ENCODE measurements at regions not wholly inside any gene's neighbourhood (a gene's known extent, or its start where the extent isn't known, plus 50 kb on each side); places are given as distances from the start of the nearest gene placed in this dataset.

- no peak for DNase-seq (ENCODE audit: low spot score)
Measured at GRCh38 chr10:53006663-53007526, 234.3 kb upstream of the MBL2 start.

GRCh38 chr10:53005612-53006345 is 233.2 kb upstream of the MBL2 start:
- DNase-seq (ENCODE audit: low spot score): no peak

GRCh38 chr10:53003094-53003493 is 230.5 kb upstream of the MBL2 start:
- DNase-seq (ENCODE audit: low spot score): no peak

GRCh38 chr10:52999681-53000080 is 227.1 kb upstream of the MBL2 start:
- DNase-seq (ENCODE audit: low spot score): no peak

GRCh38 chr10:52999258-52999657 is 226.7 kb upstream of the MBL2 start:
- DNase-seq (ENCODE audit: low spot score): no peak

- no peak for DNase-seq (ENCODE audit: low spot score)
Measured at GRCh38 chr10:52997007-52997406, 224.4 kb upstream of the MBL2 start.

- no peak for DNase-seq (ENCODE audit: low spot score)
Measured at GRCh38 chr10:52994370-52994769, 221.8 kb upstream of the MBL2 start.

GRCh38 chr10:52993109-52993508 is 220.5 kb upstream of the MBL2 start:
- DNase-seq (ENCODE audit: low spot score): no peak

- DNase-seq (ENCODE audit: low spot score): no peak
Measured at GRCh38 chr10:52992567-52992966, 220.0 kb upstream of the MBL2 start.

GRCh38 chr10:52988923-52989322 is 216.3 kb upstream of the MBL2 start:
- no peak for DNase-seq (ENCODE audit: low spot score)

GRCh38 chr10:52986125-52986524 is 213.5 kb upstream of the MBL2 start:
- DNase-seq (ENCODE audit: low spot score): no peak

- DNase-seq (ENCODE audit: low spot score): no peak
Measured at GRCh38 chr10:52984169-52984568, 211.6 kb upstream of the MBL2 start.

GRCh38 chr10:52979295-52979990 is 206.9 kb upstream of the MBL2 start:
- no peak for DNase-seq (ENCODE audit: low spot score)

- no peak for DNase-seq (ENCODE audit: low spot score)
Measured at GRCh38 chr10:52977581-52977980, 205.0 kb upstream of the MBL2 start.

GRCh38 chr10:52967806-52968795 is 195.5 kb upstream of the MBL2 start:
- DNase-seq (ENCODE audit: low spot score): no peak

- no peak for DNase-seq (ENCODE audit: low spot score)
Measured at GRCh38 chr10:52966904-52967303, 194.3 kb upstream of the MBL2 start.

- DNase-seq (ENCODE audit: low spot score): no peak
Measured at GRCh38 chr10:52965938-52966401, 193.4 kb upstream of the MBL2 start.

- DNase-seq (ENCODE audit: low spot score): no peak
Measured at GRCh38 chr10:52965509-52965908, 192.9 kb upstream of the MBL2 start.

GRCh38 chr10:52961323-52961722 is 188.7 kb upstream of the MBL2 start:
- DNase-seq (ENCODE audit: low spot score): no peak

- no peak for DNase-seq (ENCODE audit: low spot score)
Measured at GRCh38 chr10:52959810-52960209, 187.2 kb upstream of the MBL2 start.

- no peak for DNase-seq (ENCODE audit: low spot score)
Measured at GRCh38 chr10:52956861-52957260, 184.3 kb upstream of the MBL2 start.
